GM12878 (cell line): ENCODE measurements at regions not wholly inside any gene's neighbourhood (a gene's known extent, or its start where the extent isn't known, plus 50 kb on each side); places are given as distances from the start of the nearest gene placed in this dataset.

Experiments
- ATAC-seq: fragments of 200-7000 bp; cut with Tn5 transposase; 3 replicates; pipeline ENCODE4 v1.9.1; 2020; ENCODE audit warnings: mild to moderate bottlenecking, moderate library complexity
- BruUV-seq: library from RNA; stranded (reverse); fragments of 400-500 nt; replicated peaks from 2 replicates; lab custom pipeline; 2021; lab: Mats Ljungman, UMichigan
- CTCF ChIA-PET: fragments of 300-600 bp; sonication (Branson Sonifier 250); formaldehyde crosslinking; extraction: SDS; loops from one replicate; lab custom pipeline; 2021; ENCODE audit warnings: inconsistent platforms; lab: Yijun Ruan, JAX
- POLR2A ChIA-PET: fragments of 350-600 bp; formaldehyde crosslinking; extraction: SDS; loops from one replicate; lab custom pipeline; 2021; ENCODE audit warnings: inconsistent platforms; lab: Charles Lee
- RAD21 ChIA-PET: fragments of 300-600 bp; sonication (Branson Sonifier 250); formaldehyde crosslinking; loops from one replicate; lab custom pipeline; 2023; ENCODE audit warnings: antibody characterized with exemption; ENCODE audit not compliant: unreplicated experiment; lab: Charles Lee
- SMC1A ChIA-PET: fragments of 300-600 bp; sonication (Branson Sonifier 250); formaldehyde crosslinking; loops from one replicate; lab custom pipeline; 2023; ENCODE audit not compliant: unreplicated experiment, uncharacterized antibody; lab: Charles Lee
- DNase-seq: peaks from one replicate; pipeline ENCODE4 v3.0.0-alpha.2; 2011; ENCODE audit warnings: low read depth, low spot score
- FAIRE-seq: peaks from 3 replicates; lab custom pipeline; 2011; peaks lifted over from hg19 to GRCh38; lab: Jason Lieb, UNC
- H2AFZ ChIP-seq: 2 replicates; pipeline ENCODE4 v1.6.0; 2011; ENCODE audit warnings: low read depth, low read length, control low read depth; ENCODE audit not compliant: control insufficient read depth
- H3K27ac ChIP-seq: 2 replicates; pipeline ENCODE4 v1.5.1; 2011; ENCODE audit warnings: control low read depth; ENCODE audit not compliant: control insufficient read depth, insufficient read depth
- H3K27me3 ChIP-seq, 2 experiments: replicated peaks in 1 of 2; 2 replicates each; pipeline versions ENCODE4 v1.6.0 to v1.6.1; 2011; ENCODE audit warnings: low read length in 1 of 2; ENCODE audit not compliant: control insufficient read depth in 2 of 2, insufficient read depth in 2 of 2
- H3K36me3 ChIP-seq, 2 experiments: 2 replicates each; pipeline ENCODE4 v1.5.1; 2011; ENCODE audit warnings: low read length in 1 of 2; ENCODE audit not compliant: control insufficient read depth in 2 of 2, insufficient read depth in 2 of 2
- H3K4me1 ChIP-seq: 2 replicates; pipeline ENCODE4 v1.6.1; 2011; ENCODE audit warnings: mild to moderate bottlenecking, low read length, moderate library complexity, mixed read lengths; ENCODE audit not compliant: control insufficient read depth, insufficient read depth
- H3K4me2 ChIP-seq: 2 replicates; pipeline ENCODE4 v1.6.0; 2011; ENCODE audit warnings: control low read depth; ENCODE audit not compliant: control insufficient read depth, insufficient read depth
- H3K4me3 ChIP-seq: fragments of 200-600 bp; sonication (generic); 2 replicates; pipeline ENCODE4 v1.5.1; 2016
- H3K79me2 ChIP-seq: 2 replicates; pipeline ENCODE4 v1.6.0; 2011; ENCODE audit warnings: low read length; ENCODE audit not compliant: control insufficient read depth, insufficient read depth
- H3K9ac ChIP-seq: 2 replicates; pipeline ENCODE4 v1.8.0; 2011; ENCODE audit warnings: low read length, control low read depth, mixed read lengths; ENCODE audit not compliant: control insufficient read depth, insufficient read depth
- H3K9me3 ChIP-seq: replicated peaks from 3 replicates; pipeline ENCODE4 v1.5.1; 2011; ENCODE audit warnings: mild to moderate bottlenecking, low read length; ENCODE audit not compliant: control insufficient read depth, insufficient read depth
- H4K20me1 ChIP-seq: 2 replicates; pipeline ENCODE4 v1.6.0; 2011; ENCODE audit not compliant: control insufficient read depth, insufficient read depth
- ATF3 ChIP-seq: IDR thresholded peaks from 2 replicates; pipeline ENCODE4 v1.6.1; 2011; ENCODE audit warnings: low read depth, mild to moderate bottlenecking, low read length, moderate library complexity, borderline replicate concordance; ENCODE audit errors: extremely low read depth
- GABPA ChIP-seq: IDR thresholded peaks from 2 replicates; pipeline ENCODE4 v1.6.1; 2014; ENCODE audit warnings: antibody characterized with exemption, low read depth, mild to moderate bottlenecking, inconsistent platforms
- NR2C2 ChIP-seq: IDR thresholded peaks from 2 replicates; pipeline ENCODE4 v1.6.1; 2011; ENCODE audit warnings: borderline replicate concordance, low read depth; ENCODE audit not compliant: control insufficient read depth, insufficient read length
- RUNX3 ChIP-seq: IDR thresholded peaks from 2 replicates; pipeline ENCODE4 v1.6.1; 2012; ENCODE audit warnings: low read length, inconsistent platforms
- SMAD5 ChIP-seq: IDR thresholded peaks from 2 replicates; pipeline ENCODE4 v1.6.1; 2016; ENCODE audit warnings: antibody characterized with exemption, low read depth
- SP1 ChIP-seq: IDR thresholded peaks from one replicate; pipeline ENCODE4 v1.6.1; 2011; ENCODE audit warnings: low read depth, low read length
- SUPT20H ChIP-seq: IDR thresholded peaks from 2 replicates; pipeline ENCODE4 v1.6.1; 2011; ENCODE audit warnings: low read depth, mild to moderate bottlenecking, low read length, moderate library complexity, borderline replicate concordance; ENCODE audit not compliant: control insufficient read depth
- TBL1XR1 ChIP-seq: IDR thresholded peaks from 2 replicates; pipeline ENCODE4 v1.6.1; 2012; ENCODE audit warnings: low read depth, low read length, improper control_type of control experiment
- ZBTB11 ChIP-seq: fragments of 450-650 bp; formaldehyde crosslinking; IDR thresholded peaks from 2 replicates; pipeline ENCODE4 v1.5.0; 2022; ENCODE audit warnings: mild to moderate bottlenecking, missing genetic modification characterization
- ZNF24 ChIP-seq: fragments of 450-650 bp; IDR thresholded peaks from 2 replicates; pipeline ENCODE4 v1.6.1; 2017; ENCODE audit warnings: antibody characterized with exemption, mild to moderate bottlenecking
- ZNF622 ChIP-seq: fragments of 450-650 bp; IDR thresholded peaks from 2 replicates; pipeline ENCODE4 v1.6.1; 2017; ENCODE audit warnings: mild to moderate bottlenecking, inconsistent platforms
- WGBS: methylation state at CpG from one replicate; pipeline ENCODE4 v1.1.6; 2016; ENCODE audit warnings: low lambda C conversion rate; ENCODE audit not compliant: insufficient replicate concordance, insufficient coverage; ENCODE audit errors: missing lambda C conversion rate; 5-methylcytosine and 5-hydroxymethylcytosine counted together
- in situ Hi-C: fragments of 300-500 bp; cut with MboI; formaldehyde crosslinking; loops from 9 replicates; pipeline ENCODE4 v1.14.3; 2018; ENCODE audit warnings: mixed read lengths
- intact Hi-C: fragments of 100-400 bp; cut with micrococcal nuclease; formaldehyde crosslinking; loops from one replicate; pipeline ENCODE4 v1.14.2; 2022; ENCODE audit not compliant: unreplicated experiment
- TF ChIP-seq, protein P1 (sequence below): fragments of 450-650 bp; formaldehyde crosslinking; IDR thresholded peaks from 2 replicates; pipeline ENCODE4 v1.4.0; 2022; ENCODE audit warnings: mild to moderate bottlenecking, moderate library complexity

GRCh38 chr6:21524201-21524600, 69.3 kb upstream of the SOX4 start:
- Histone ChIP-seq H3K9me3 (no peaks in the 10 kb centered on the region), H3K27me3 (no peaks in the 10 kb centered on the region; a peak in 1 of 4 replicates)
- BruUV-seq: no TSS peak
- TF ChIP-seq ZNF622: no peak
- no peak for TF ChIP-seq SMAD5
- TF ChIP-seq GABPA: no peak
- TF ChIP-seq ZBTB11 (CRISPR knock-in tag): no peak
- TF ChIP-seq, all 136 proteins: peak for 0
- WGBS: 35% methylated on average over 4 of the region's 4 CpGs
- ATAC-seq: no peak
- H3K27ac ChIP-seq: no peak overlapping the region
- CTCF ChIA-PET: no interaction called here
- POLR2A ChIA-PET: no interaction called here
- H4K20me1 ChIP-seq: no peaks in the 10 kb centered on the region
- in situ Hi-C loops (no loop called here), intact Hi-C loops (no loop called here)
- no peak overlapping the region for H3K9ac ChIP-seq
- H3K4me3 ChIP-seq: no peak overlapping the region
- SMC1A ChIA-PET: no interaction called here
- no peak overlapping the region for H2AFZ ChIP-seq
- no peak for DNase-seq
- H3K4me2 ChIP-seq: no peak overlapping the region
- no peaks in the 10 kb centered on the region for H3K4me1 ChIP-seq
- H3K79me2 ChIP-seq: no peaks in the 10 kb centered on the region
- RAD21 ChIA-PET: no interaction called here
- no peaks in the 10 kb centered on the region for H3K36me3 ChIP-seq
- FAIRE-seq: no peak

DNA sequence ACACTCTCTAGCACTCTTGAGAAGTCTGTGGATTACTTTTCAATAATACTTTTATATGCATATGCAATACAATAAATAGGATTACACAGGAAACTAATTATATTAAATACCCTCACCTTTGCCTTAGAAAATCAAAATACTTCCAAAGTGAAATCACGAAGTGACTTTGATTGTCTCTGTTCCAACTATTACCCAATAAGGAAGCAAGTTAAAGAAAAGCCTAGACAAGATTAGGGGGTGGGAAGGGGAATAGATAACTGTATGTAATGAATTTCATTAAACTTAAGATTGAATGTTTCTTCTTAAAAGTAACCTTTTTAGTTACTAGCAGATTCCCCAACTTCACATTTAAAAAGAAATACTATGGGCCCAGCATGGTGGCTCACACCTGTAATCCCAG, 66.6 kb upstream of the SOX4 start:
- no peaks in the 10 kb centered on the region for H3K4me1 ChIP-seq
- H3K4me3 ChIP-seq: no peak overlapping the region
- H3K4me2 ChIP-seq: no peak overlapping the region
- no peak overlapping the region for H3K9ac ChIP-seq
- no peaks in the 10 kb centered on the region for H3K9me3 ChIP-seq
- no TSS peak for BruUV-seq
- CTCF ChIA-PET: interaction anchor here (0.9 kb wide), 1 partner anchor 507 kb away, joined by 3 read pairs; no protein-coding TSS in a partner anchor
- FAIRE-seq (no peak), ATAC-seq (no peak), DNase-seq (no peak)
- H3K79me2 ChIP-seq: no peaks in the 10 kb centered on the region
- no peaks in the 10 kb centered on the region for H3K36me3 ChIP-seq
- no peak overlapping the region for H2AFZ ChIP-seq
- intact Hi-C loops (no loop called here), in situ Hi-C loops (no loop called here)
- H3K27ac ChIP-seq: no peak overlapping the region
- POLR2A ChIA-PET: no interaction called here
- RAD21 ChIA-PET: interaction anchor here (1.2 kb wide), 1 partner anchor 17 kb away, joined by 3 read pairs; no protein-coding TSS in a partner anchor
- H4K20me1 ChIP-seq: no peaks in the 10 kb centered on the region
- SMC1A ChIA-PET: no interaction called here
- WGBS: 3% methylated on average over 1 of the region's 1 CpG
- H3K27me3 ChIP-seq: no peaks in the 10 kb centered on the region
- TF ChIP-seq ZNF24 (no peak), RUNX3 (no peak), TBL1XR1 (no peak), ATF3 (no peak), NR2C2 (no peak), SP1 (no peak), SUPT20H (no peak)
- TF ChIP-seq, protein P1, sequence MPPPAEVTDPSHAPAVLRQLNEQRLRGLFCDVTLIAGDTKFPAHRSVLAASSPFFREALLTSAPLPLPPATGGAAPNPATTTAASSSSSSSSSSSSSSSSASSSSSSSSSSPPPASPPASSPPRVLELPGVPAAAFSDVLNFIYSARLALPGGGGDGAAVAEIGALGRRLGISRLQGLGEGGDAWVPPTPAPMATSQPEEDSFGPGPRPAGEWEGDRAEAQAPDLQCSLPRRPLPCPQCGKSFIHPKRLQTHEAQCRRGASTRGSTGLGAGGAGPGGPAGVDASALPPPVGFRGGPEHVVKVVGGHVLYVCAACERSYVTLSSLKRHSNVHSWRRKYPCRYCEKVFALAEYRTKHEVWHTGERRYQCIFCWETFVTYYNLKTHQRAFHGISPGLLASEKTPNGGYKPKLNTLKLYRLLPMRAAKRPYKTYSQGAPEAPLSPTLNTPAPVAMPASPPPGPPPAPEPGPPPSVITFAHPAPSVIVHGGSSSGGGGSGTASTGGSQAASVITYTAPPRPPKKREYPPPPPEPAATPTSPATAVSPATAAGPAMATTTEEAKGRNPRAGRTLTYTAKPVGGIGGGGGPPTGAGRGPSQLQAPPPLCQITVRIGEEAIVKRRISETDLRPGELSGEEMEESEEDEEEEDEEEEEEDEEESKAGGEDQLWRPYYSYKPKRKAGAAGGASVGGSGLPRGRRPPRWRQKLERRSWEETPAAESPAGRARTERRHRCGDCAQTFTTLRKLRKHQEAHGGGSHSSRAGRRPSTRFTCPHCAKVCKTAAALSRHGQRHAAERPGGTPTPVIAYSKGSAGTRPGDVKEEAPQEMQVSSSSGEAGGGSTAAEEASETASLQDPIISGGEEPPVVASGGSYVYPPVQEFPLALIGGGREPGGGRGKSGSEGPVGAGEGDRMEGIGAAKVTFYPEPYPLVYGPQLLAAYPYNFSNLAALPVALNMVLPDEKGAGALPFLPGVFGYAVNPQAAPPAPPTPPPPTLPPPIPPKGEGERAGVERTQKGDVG (CRISPR knock-in tag): no peak
